ENCODE measurements at regions not wholly inside any gene's neighbourhood (a gene's known extent, or its start where the extent isn't known, plus 50 kb on each side); places are given as distances from the start of the nearest gene placed in this dataset.

DNA sequence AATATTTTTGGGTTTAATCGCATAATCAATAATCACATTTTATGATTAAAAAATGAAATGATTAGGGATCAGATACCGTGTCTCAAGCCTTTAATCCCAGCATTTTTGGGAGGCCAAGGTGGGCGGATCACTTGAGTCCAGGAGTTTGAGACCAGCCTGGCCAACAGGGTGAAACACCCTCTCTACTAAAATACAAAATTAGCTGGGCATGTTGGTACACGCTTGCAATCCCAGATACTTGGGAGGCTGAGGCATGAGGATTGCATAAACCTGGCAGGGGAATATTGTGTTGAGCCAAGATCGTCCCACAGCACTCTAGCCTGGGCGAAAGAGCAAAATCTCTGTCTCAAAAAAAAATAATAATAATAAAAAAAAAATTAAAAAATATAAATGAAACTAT, 1581.4 kb downstream of the KCNT2 start:
- Histone ChIP-seq H3K9ac (ENCODE audit: low read depth, low read length) (no peak overlapping the region), H2AFZ (ENCODE audit: low read depth, low read length) (no peak overlapping the region), H3K36me3 (ENCODE audit: insufficient read depth, low read length) (no peaks in the 10 kb centered on the region), H3K9me3 (ENCODE audit: insufficient read depth, low read length, severe bottlenecking) (peaks cover 5% of the 10 kb centered on the region), H3K4me3 (ENCODE audit: low read depth in 1 of 2, low read length in 2 of 2) (no peak overlapping the region), H3K27ac (ENCODE audit: low read length) (no peak overlapping the region), H3K4me1 (ENCODE audit: insufficient read depth, low read length) (no peaks in the 10 kb centered on the region), H3K27me3 (ENCODE audit: insufficient read depth, low read length, poor library complexity) (no peaks in the 10 kb centered on the region), H4K20me1 (ENCODE audit: insufficient read depth, low read length) (no peaks in the 10 kb centered on the region), H3K4me2 (ENCODE audit: insufficient read depth, low read length) (no peak overlapping the region), H3K79me2 (ENCODE audit: insufficient read depth, low read length) (no peaks in the 10 kb centered on the region)
- TF ChIP-seq, protein P1, sequence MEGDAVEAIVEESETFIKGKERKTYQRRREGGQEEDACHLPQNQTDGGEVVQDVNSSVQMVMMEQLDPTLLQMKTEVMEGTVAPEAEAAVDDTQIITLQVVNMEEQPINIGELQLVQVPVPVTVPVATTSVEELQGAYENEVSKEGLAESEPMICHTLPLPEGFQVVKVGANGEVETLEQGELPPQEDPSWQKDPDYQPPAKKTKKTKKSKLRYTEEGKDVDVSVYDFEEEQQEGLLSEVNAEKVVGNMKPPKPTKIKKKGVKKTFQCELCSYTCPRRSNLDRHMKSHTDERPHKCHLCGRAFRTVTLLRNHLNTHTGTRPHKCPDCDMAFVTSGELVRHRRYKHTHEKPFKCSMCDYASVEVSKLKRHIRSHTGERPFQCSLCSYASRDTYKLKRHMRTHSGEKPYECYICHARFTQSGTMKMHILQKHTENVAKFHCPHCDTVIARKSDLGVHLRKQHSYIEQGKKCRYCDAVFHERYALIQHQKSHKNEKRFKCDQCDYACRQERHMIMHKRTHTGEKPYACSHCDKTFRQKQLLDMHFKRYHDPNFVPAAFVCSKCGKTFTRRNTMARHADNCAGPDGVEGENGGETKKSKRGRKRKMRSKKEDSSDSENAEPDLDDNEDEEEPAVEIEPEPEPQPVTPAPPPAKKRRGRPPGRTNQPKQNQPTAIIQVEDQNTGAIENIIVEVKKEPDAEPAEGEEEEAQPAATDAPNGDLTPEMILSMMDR (IDR thresholded peaks at IDR 0.05; ENCODE audit: borderline replicate concordance, extremely low read depth, low read length, poor library complexity, severe bottlenecking), result no peak
- no peak for TF ChIP-seq EZH2 (IDR thresholded peaks at IDR 0.05; ENCODE audit: borderline replicate concordance, low read depth, low read length, severe bottlenecking)
- DNase-seq (no peak), ATAC-seq (ENCODE audit: insufficient read depth, low read depth) (no peak)

DNA sequence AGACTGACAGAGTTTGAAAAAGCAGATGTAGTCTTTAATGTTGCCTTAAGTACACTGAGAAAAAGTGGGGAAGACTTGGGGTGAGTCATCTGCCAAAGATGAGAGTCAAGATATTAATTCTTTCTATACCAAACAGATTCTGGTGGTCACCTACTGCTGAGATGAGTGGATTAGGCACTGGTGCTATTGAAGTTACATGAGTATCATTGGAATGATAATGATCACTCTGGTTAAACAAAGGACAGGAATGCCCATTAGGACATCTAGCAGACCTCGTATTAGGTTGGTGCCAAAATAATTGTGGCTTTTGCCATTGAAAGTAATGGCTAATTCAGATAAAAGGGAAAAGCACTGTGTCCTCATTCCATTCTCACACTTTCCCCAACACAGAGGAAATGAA, 1588.9 kb downstream of the KCNT2 start:
- Histone ChIP-seq H3K79me2 (ENCODE audit: insufficient read depth, low read length) (no peaks in the 10 kb centered on the region), H3K36me3 (ENCODE audit: insufficient read depth, low read length) (no peaks in the 10 kb centered on the region), H3K4me1 (ENCODE audit: insufficient read depth, low read length) (no peaks in the 10 kb centered on the region), H3K9ac (ENCODE audit: low read depth, low read length) (no peak overlapping the region), H3K27me3 (ENCODE audit: insufficient read depth, low read length, poor library complexity) (no peaks in the 10 kb centered on the region), H2AFZ (ENCODE audit: low read depth, low read length) (no peak overlapping the region), H4K20me1 (ENCODE audit: insufficient read depth, low read length) (no peaks in the 10 kb centered on the region), H3K4me3 (ENCODE audit: low read depth in 1 of 2, low read length in 2 of 2) (no peak overlapping the region), H3K9me3 (ENCODE audit: insufficient read depth, low read length, severe bottlenecking) (no peaks in the 10 kb centered on the region), H3K4me2 (ENCODE audit: insufficient read depth, low read length) (no peak overlapping the region), H3K27ac (ENCODE audit: low read length) (no peak overlapping the region)
- ATAC-seq (ENCODE audit: insufficient read depth, low read depth) (no peak), DNase-seq (no peak)
- no peak for TF ChIP-seq EZH2 (IDR thresholded peaks at IDR 0.05; ENCODE audit: borderline replicate concordance, low read depth, low read length, severe bottlenecking)
- TF ChIP-seq, protein P1 (IDR thresholded peaks at IDR 0.05; ENCODE audit: borderline replicate concordance, extremely low read depth, low read length, poor library complexity, severe bottlenecking), result no peak

DNA sequence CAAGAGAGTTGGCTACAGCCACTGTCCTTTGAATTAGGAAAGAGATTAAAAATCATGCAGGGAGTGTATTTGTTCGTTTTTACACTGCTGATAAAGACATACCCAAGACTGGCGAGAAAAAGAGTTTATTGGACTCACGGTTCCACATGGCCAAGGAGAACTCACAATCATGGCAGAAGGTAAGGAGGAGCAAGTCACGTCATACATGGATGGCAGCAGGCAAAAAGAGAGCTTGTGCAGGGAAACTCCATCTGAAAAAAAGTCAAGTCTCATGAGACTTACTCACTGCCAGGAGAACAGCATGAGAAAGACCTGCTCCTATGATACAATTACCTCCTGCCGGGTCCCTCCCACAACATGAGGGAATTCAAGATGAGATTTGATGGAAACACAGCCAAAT, 1595.2 kb downstream of the KCNT2 start:
- Histone ChIP-seq H3K4me1 (ENCODE audit: insufficient read depth, low read length) (no peaks in the 10 kb centered on the region), H3K9ac (ENCODE audit: low read depth, low read length) (no peak overlapping the region), H3K4me3 (ENCODE audit: low read depth in 1 of 2, low read length in 2 of 2) (no peak overlapping the region), H3K36me3 (ENCODE audit: insufficient read depth, low read length) (no peaks in the 10 kb centered on the region), H3K27me3 (ENCODE audit: insufficient read depth, low read length, poor library complexity) (no peaks in the 10 kb centered on the region), H2AFZ (ENCODE audit: low read depth, low read length) (no peak overlapping the region; the same call in 1 of the 2 replicates), H3K9me3 (ENCODE audit: insufficient read depth, low read length, severe bottlenecking) (peaks cover 6% of the 10 kb centered on the region), H3K4me2 (ENCODE audit: insufficient read depth, low read length) (no peak overlapping the region), H3K27ac (ENCODE audit: low read length) (no peak overlapping the region), H3K79me2 (ENCODE audit: insufficient read depth, low read length) (no peaks in the 10 kb centered on the region), H4K20me1 (ENCODE audit: insufficient read depth, low read length) (no peaks in the 10 kb centered on the region)
- DNase-seq (no peak), ATAC-seq (ENCODE audit: insufficient read depth, low read depth) (no peak)
- TF ChIP-seq, protein P1 (IDR thresholded peaks at IDR 0.05; ENCODE audit: borderline replicate concordance, extremely low read depth, low read length, poor library complexity, severe bottlenecking), result no peak
- no peak for TF ChIP-seq EZH2 (IDR thresholded peaks at IDR 0.05; ENCODE audit: borderline replicate concordance, low read depth, low read length, severe bottlenecking)

DNA sequence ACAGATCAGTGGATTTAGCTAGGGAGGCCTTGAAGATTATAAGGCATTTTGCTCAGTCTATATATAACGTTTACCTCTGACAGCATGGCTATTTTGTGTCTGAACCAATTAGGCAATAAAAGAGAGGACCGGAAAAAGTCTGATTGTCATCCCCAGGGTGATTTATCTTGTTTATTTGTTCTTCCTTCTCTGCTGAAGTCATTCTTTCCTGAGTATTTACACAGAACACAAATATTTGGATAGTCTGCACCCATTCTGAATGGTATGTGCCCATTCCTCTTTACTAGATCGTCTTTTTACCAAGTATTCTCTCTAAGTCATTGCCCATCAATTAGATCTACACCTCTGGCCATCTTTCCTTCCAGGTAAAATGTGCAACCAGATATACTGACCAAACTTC, 1602.9 kb downstream of the KCNT2 start:
- Histone ChIP-seq H3K27ac (ENCODE audit: low read length) (no peak overlapping the region), H3K4me3 (ENCODE audit: low read depth in 1 of 2, low read length in 2 of 2) (no peak overlapping the region), H3K4me2 (ENCODE audit: insufficient read depth, low read length) (no peak overlapping the region), H3K9ac (ENCODE audit: low read depth, low read length) (no peak overlapping the region), H2AFZ (ENCODE audit: low read depth, low read length) (no peak overlapping the region), H3K4me1 (ENCODE audit: insufficient read depth, low read length) (no peaks in the 10 kb centered on the region), H3K27me3 (ENCODE audit: insufficient read depth, low read length, poor library complexity) (no peaks in the 10 kb centered on the region), H3K9me3 (ENCODE audit: insufficient read depth, low read length, severe bottlenecking) (no peaks in the 10 kb centered on the region), H3K36me3 (ENCODE audit: insufficient read depth, low read length) (no peaks in the 10 kb centered on the region), H4K20me1 (ENCODE audit: insufficient read depth, low read length) (no peaks in the 10 kb centered on the region), H3K79me2 (ENCODE audit: insufficient read depth, low read length) (no peaks in the 10 kb centered on the region)
- TF ChIP-seq, protein P1 (IDR thresholded peaks at IDR 0.05; ENCODE audit: borderline replicate concordance, extremely low read depth, low read length, poor library complexity, severe bottlenecking), result no peak
- TF ChIP-seq EZH2 (IDR thresholded peaks at IDR 0.05; ENCODE audit: borderline replicate concordance, low read depth, low read length, severe bottlenecking), result no peak
- DNase-seq (no peak), ATAC-seq (ENCODE audit: insufficient read depth, low read depth) (no peak)
